SKM-1 treated with dmso at 0.1 percent for 144 hours (cell line): ENCODE measurements at regions not wholly inside any gene's neighbourhood (a gene's known extent, or its start where the extent isn't known, plus 50 kb on each side); places are given as distances from the start of the nearest gene placed in this dataset.
"Not testable (repeated sequence)": the region's sequence is repeated elsewhere in the genome, so short reads cannot be mapped to it uniquely, and the experiment has no call there.

Experiments used
- DNase-seq: peaks from one replicate; lab custom pipeline; 2025; ENCODE audit not compliant: unreplicated experiment; lab: John Stamatoyannopoulos, UW

DNA sequence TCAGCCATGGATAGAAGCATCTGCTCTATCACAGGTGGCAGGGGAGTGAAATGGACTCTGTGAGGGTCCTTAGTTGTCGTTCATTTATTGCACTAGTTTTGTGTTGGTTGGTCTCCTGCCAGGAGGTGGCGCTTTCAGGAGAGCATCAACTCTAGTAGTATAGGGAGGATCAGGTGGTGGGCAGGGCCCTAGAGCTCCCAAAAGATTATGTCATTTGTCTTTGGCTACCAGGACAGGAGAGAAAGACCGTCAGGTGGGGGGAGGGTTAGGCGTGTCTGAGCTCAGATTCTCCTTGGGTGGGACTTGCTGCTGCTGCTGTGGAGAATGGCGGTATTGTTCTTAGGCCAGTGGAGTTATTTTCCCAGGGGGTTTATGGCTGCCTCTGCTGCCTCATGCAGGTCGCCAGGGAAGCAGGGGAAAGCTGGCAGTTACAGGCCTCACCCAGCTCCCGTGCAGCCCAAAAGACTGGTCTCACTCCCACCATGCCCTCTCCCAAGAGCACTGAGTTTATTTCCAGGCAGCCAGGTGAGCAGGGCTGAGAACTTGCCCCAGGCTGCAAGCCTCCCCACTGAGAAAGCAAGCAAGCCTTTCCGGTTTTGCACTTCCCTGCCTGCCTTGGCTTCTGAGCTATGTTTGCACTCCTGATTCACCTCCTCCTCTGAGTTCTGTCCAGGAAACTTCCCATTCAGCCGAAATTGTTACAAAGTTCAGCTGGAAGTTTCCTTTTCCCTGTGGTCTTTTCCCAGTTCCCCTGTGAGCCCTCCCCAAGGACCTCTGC lies 317.3 kb downstream of the TAF11L14 start:
- no peak for DNase-seq

DNA sequence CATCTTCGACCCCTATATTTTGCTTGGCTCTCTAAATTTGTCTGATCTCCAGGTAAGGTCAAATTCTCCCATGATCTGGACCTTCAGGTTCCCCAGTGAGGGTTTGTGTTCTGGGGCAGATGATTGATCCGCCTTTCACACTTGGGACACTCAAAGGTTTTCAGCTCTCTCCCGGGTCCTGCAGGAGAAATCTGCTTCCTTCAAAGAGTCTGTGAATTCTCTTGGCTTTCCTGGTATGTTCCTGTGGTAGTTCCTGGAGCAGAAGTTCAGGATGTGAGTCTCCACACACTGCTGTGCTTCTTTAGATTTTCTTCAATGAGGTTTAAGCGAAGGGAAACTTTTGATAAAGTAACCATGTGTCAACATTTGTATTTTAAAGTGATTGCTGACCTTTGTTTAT lies 318.0 kb downstream of the TAF11L14 start:
- no peak for DNase-seq

DNA sequence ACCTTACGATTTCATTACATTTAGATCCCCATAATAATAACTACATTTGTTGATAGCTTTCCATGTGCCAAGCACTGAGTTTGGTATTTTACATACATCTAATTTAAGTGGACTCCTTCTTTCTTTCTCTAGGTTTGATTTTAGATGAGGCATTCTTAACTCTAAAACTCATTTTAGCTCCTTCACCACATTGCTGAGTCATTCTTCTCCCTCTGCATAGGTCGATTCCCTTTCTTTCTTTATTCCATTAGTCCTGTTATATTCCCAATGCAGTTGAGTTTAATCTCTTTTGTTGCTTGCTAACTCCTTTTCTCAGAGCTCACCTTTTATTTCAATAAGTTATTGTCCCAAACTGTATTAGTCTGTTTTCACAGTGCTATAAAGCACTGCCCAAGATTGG lies 329.8 kb downstream of the TAF11L14 start:
- DNase-seq: no peak

DNA sequence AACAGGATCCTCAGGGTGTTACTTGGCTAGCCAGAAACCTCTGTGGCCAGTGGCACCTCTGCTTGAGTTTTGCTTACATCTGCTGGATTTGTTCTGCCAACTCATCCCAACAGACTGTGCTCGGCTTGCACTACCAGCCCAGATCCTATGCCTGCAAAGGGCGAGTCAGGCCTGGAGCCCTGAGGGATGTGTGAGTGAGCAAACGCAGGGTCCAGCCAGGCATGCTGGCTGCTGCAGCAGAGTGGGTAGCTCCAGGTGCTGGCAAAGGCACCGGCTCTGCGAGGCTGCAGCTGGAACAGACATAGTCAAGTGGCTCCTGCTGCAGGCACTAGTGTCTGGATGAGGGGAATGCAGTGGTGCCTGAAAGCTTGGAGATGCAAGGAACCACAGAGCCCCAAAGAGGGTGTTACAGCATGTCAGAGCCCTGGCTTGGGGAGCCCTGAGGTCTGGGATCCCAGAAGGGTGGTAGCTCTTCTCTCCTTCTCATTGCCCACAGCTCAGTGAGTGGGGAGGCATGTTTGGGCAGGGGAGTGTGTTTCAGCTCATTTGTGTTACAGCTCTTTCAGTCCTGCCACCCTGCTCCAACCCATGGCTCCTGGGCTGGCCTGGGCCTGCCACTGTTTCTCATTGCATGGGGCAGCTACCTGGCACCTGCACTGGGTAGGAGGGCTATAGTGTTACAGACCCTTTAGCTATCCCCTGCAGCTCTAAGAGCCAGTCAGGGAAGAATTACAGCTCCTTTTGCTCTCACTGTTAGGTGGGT lies 332.6 kb downstream of the TAF11L14 start:
- DNase-seq: no peak

DNA sequence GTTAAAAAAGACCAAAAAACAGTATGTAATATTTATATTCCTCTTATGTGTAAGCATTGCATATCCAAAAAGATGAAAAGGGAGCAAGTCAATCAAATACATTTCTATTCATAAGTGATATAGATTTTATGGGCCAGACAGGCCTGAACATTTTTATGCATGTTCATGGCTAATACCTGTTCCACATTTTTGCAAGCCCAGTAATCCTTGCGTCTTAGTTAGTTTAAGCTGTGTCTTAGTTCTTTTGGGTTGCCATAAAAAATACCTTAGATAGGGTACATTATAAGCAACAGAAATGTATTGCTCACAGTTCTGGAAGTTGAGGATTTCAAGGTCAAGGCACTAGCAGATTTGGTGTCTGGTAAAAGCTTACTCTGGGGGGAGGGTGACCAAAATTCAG lies 342.1 kb downstream of the TAF11L14 start:
- no peak for DNase-seq

DNA sequence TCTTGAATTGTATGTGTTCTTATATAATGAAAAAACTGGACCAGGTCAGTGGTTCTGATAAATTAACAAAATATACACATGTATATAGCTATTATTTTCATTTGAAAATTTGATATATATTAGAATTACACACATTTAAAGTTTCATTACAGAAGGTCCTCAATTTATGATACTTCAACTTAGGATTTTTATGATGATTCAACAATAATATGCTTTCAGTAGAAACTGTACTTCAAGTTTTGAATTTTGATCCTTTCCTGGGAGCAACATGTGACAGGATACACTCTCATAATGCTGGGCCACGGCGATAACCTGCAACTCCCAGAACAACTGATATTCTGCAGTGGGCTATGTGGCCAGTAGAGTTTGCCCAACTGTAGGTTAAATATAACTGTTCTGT lies 344.7 kb downstream of the TAF11L14 start:
- no peak for DNase-seq

DNA sequence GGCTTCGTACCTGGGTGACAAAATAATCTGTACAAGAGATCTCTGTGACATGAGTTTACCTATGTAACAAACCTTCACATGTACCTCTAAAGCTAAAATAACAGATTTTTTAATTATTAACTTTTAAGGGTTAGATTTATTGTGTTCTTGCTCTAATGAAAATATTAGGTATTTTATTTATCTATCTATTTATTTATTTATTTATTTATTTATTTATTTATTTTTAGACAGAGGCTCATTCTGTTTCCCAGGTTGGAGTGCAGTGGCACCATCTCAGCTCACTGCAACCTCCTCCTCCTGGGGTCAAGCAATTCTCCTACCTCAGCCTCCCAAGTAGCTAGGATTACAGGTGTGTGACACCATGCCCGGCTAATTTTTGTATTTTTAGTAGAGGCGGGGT lies 348.4 kb downstream of the TAF11L14 start:
- DNase-seq: not testable (repeated sequence)

DNA sequence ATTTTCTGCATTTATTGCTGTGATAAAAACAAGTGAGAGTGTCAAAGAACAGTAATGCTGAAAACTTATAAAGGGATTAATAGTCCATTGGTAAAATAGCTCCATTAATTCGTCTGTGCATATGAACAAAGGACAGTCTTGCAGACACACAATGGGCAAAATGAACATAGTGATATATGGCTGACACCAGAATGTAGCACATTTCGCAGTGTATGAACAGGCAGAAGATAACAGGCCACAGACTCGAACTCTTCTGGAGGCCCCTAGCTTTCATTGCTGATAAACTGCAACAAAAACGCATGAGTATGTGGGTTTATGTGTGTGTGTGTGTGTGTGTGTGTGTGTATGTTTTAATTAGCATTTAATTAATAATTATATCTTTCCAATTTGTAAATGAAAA lies 354.8 kb downstream of the TAF11L14 start:
- DNase-seq: no peak

DNA sequence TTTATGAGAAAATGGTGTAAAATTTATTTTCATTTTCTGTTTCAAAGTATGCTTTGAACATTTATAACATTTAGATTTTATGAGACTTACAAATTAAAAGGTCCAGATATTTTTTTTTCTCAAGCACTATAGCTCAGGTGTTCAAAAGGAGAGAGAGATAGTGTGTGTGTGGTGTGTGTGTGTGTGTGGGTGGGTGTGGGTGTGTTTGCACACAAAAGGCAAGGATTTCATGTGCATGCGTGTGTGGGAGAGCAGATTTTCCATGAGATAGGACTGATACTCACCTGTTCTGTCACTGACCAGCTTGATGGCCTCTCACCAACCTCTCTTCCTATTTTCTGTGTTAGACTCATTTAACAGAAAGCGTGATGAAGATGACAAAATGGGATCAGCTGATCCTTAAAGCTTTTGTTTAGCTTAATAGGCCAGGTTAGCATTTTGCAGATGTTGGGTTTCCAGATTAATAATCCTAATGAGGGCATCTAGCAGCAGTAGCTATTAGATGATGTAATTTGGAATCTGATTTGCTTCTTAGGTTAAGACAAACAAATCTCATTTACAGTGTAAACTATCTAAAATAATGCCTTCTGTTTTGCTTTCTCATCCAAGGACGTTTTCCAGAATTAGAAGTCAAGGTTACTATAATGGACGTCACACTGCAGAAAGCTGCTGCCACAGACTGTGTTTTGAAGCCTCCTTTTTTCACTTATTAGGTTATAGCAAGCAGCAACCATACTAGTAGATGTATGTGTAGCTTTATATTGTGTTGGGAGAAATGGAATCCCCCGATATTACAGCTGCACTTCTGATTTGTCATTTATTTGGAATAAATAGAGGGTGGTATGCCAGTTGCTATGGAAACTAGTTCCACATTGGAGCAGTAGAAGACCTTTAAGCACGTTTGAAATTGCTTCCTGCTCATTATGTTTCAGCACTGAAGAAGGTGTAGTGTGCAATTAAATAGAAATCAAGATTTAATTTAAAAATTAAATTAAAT lies 355.6 kb downstream of the TAF11L14 start:
- DNase-seq: no peak

DNA sequence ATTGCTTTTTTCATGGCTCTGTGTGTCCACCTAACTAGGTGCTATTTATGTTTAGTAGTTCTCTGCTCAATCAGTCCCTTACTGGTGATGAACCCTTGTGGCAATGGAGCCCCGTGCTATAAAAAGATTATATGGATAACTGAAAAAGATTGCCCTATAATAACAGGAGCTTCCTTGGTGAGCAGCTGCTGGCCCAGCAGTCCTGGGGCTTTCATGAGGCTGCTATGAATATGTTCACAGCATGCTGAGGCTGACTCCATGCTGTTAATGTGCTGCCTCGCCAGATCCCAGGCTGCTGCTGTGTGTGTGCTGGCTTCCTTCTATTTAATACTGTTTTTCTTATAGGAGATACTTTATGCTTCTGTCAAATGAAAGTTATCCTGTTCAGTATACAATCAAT lies 357.5 kb downstream of the TAF11L14 start:
- no peak for DNase-seq

DNA sequence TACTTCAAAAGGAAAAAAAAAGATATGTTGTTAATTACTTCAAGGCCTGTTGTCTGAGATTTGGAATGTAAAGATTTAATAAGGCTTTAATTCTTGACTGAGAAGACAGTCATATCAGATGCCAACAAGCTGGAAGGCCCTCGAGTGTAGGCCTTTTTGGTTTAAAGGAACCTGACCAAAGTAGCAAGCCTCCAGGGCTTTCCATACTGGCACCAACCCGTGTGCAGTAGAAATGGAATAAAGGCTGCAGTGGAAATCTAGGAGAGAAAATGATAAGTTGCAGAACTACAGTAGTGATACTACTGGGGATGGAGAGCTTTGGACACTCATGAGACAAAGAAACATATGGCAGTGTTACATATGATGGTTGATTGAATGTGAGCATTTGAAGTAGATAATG lies 358.0 kb downstream of the TAF11L14 start:
- no peak for DNase-seq

DNA sequence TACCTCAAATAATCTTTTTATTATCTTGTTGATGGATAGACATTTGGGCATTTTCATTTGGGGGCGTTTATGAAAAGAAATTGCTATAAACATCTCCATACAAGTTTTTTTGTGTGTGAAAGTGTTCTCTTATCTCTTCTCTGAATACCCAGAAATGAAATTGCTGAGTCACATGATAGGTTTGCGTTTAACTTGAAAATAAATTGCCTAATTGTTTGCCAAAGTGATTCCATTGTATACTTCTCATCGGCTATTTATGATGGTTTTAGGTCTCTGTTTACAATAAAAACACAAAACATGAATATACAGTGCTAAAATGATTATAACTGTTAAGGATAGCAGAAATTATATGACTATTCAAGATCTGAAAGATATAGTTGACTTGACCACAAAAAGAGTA lies 361.7 kb downstream of the TAF11L14 start:
- DNase-seq: no peak

DNA sequence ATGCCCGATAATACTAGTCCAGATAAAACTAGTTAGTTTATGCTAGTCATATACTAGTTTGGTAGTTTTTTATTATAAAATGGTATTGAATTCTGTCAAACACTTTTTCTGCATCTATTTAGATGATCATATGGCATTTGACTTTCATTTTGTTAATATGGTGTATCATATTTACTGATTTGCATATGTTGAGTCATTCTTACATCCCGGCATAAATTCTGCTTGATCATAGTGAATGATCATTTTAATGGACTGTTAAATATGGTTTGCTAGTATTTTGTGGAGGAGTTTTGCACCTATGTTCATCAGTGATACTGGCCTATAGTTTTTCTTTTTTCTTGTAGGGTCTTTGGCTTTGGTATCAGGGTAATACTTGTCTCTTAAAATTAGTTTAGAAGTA lies 365.6 kb downstream of the TAF11L14 start:
- DNase-seq: no peak

DNA sequence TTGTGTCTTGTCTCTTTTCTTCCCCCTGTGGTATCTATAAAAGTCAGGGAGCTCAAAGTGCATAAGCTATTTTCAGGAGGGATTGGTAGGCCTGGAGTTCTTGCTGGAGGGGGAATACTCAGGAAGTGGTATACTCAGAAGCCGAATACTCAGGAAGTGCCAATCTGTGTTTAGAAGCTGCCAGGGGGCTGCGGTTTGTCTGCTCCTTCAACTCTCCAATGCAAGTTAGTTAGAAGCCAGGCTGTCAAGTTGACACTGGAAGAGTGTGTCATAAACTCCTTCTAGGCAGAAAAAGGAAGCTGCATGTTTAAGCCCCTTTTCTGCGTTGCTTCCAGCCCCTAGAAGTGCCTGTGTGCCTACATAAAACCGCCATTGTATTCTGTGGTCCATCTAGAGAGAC lies 366.5 kb downstream of the TAF11L14 start:
- no peak for DNase-seq

DNA sequence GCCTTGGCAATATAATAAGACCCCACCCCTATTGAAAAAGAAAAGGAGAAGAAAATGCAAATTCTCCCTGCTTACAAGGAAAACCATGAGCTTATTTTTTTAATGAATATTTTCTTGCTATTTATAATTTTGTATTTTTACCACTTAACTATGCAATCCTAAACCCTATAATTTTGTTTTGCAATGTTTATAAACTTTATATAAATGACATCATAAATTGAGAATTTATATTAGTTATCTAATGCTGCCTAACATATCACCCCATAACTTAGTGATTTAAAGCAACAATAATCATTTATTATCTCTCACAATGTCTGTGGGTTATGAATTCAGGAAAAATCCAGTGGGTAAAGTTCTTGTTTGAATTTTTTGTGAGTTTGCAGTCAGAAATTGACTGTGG lies 369.1 kb downstream of the TAF11L14 start:
- no peak for DNase-seq

DNA sequence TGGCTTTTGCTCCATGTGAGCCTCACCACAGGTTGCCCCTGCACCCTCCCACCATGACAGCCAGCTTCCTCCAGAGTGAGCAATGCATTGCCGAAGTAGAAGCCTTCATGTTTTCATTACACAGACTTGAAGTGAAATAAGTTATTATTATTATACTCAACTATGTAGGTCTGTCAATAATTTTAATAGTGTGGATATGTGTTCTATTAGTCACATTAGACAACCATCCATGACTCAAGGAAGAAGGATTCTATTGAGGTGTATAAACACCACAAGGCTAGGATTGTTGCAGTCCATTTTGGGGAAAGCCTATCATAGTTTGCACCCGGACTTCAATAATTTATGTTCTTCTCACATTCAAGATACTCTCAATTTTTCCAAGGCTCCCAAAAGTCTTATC lies 369.5 kb downstream of the TAF11L14 start:
- no peak for DNase-seq

DNA sequence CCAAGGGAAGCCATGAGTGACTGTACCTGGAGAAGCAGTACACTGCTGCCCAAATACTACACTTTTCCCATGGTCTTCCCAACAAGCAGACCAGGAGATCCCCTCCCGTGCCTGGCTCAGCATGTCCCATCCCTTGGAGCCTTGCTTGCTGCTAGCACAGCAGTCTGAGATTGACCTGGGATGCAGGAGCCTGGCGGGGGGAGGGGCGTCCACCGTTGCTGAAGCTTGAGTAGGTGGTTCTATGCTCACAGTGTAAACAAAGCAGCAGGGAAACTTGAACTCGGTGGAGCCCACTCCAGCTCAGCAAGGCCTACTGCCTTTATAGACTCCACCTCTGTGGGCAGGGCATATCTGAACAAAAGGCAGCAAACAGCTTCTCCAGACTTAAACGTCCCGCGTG lies 372.0 kb downstream of the TAF11L14 start:
- not testable (repeated sequence) for DNase-seq

DNA sequence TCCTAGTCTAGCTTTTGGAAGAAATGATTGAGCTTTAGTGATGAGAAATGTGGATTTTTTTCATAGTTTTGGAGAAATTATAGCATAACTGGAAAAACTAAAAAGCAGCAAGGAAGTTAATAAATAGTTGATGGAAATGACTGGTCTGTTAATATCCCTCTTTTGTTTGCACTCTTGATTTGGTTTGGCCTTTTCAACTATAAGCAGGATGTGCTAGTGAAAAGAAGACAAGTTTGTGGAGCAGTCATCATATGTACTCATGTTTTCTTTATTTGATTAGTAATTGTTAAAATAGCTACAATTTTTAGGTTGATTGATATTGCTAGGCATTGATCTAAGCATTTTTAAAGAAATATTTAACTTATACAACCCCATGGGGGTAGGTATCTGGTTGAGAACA lies 374.7 kb downstream of the TAF11L14 start:
- no peak for DNase-seq

DNA sequence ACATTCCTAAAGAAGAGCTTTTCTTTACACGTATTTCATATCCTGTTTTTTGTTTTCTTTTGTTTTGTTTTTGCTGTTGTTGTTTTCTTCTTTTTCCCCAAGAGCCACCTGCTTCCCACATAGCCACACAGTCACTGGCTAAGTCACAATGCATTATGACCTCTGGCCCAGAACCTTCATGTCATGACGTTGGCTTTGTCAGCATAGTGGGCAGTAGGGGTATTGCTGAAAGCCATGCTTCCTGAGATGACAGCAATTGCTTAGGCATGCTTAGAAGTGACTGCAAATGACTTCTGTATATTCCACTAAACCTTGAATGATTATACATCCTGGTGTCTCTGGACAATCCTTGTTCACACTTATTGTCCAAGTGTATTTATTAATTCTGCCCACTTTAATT lies 375.8 kb downstream of the TAF11L14 start:
- DNase-seq: no peak

DNA sequence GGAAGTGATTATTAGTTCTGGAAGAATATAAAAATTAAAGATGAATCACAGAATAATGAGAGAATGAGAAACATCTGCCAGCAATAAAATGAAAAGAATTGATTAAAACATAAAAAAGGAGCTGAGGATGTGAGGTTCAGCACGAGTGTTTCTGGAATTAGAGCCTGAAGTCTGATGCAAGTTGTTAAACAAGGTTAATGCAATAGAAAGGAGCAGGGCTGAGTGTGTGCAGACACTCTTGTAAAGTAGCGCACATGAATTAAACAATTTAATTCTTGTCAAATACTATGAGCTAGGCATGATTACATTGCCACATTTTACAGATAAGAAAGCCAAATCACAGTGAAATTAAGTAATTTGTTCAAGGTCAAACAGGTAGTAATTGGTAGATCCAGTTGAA lies 384.2 kb downstream of the TAF11L14 start:
- no peak for DNase-seq

DNA sequence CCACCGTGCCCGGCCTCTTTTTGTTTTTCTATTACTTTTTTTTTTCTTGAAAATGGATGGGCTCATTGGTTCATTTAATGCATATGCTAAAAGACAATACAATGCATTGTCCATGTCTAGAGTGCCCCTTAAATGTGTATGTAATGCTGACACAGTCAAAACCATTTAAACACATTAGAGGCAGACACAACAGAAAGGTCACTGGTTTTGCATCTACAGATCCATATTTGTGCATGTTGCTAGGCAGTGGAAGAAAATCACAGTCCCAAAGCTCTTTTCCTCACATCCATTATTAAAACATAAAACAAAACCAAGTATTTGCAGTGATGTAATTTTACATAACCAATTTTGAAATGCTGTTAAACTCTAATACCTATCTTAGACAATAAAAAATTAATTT lies 389.0 kb downstream of the TAF11L14 start:
- DNase-seq: no peak
